Endothelial cell (in vitro differentiated cells): ENCODE measurements at regions not wholly inside any gene's neighbourhood (a gene's known extent, or its start where the extent isn't known, plus 50 kb on each side); places are given as distances from the start of the nearest gene placed in this dataset.

ENCODE experiments used
- DNase-seq: peaks from one replicate; pipeline ENCODE4 v3.0.0; 2021; ENCODE audit warnings: low spot score
- H3K27ac Mint-ChIP-seq: one replicate; pipeline ENCODE4 v1.8.0; 2021; ENCODE audit warnings: mixed read lengths, inconsistent platforms; ENCODE audit not compliant: unreplicated experiment
- H3K27me3 Mint-ChIP-seq: one replicate; pipeline ENCODE4 v1.8.0; 2021; ENCODE audit warnings: mild to moderate bottlenecking, moderate library complexity, mixed read lengths, inconsistent platforms; ENCODE audit not compliant: unreplicated experiment
- H3K36me3 Mint-ChIP-seq: one replicate; pipeline ENCODE4 v1.8.0; 2021; ENCODE audit warnings: mild to moderate bottlenecking, low read depth, mixed read lengths, inconsistent platforms; ENCODE audit not compliant: unreplicated experiment
- H3K4me1 Mint-ChIP-seq: one replicate; pipeline ENCODE4 v1.8.0; 2021; ENCODE audit warnings: mild to moderate bottlenecking, mixed read lengths, inconsistent platforms; ENCODE audit not compliant: unreplicated experiment
- H3K4me3 Mint-ChIP-seq: one replicate; pipeline ENCODE4 v1.8.0; 2021; ENCODE audit warnings: mild to moderate bottlenecking, mixed read lengths, inconsistent platforms; ENCODE audit not compliant: unreplicated experiment
- H3K9me3 Mint-ChIP-seq: one replicate; pipeline ENCODE4 v1.8.0; 2021; ENCODE audit warnings: mixed read lengths, inconsistent platforms; ENCODE audit not compliant: unreplicated experiment
- TF ChIP-seq, protein P1 (sequence below): fragments of 200-600 bp; sonication (generic); IDR thresholded peaks from one replicate; pipeline ENCODE4 v1.5.0; 2021; ENCODE audit warnings: antibody characterized with exemption; ENCODE audit not compliant: unreplicated experiment

DNA sequence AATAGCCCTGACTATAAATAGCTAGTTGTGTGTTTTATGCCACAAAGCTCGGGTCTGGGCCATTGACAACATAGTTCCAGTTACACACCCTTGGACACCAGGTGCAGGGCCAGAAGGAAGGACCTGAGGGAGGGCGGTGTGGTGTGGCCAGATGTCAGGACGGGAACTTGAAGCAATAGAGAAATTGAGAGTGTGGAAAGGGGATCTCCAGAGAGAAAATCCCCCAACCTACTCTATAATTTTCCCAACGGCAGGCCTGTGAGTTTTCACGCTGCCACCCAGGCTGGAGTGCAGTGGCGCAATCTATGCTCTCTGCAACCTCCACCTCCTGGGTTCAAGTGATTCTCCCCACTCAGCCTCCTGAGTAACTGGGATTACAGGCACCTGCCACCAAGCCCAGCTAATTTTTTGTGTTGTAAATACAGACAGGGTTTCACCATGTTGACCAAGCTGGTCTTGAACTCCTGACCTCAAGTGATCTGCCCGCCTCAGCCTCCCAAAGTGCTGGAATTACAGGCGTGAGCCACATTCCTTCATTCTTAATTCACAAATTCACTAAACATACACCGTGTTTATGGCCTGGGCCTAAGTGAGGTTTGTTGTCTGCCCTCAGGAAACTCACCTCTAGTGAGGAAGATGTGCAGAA is 70.8 kb upstream of the KLF13 start:
- Mint-ChIP-seq H3K9me3 (no peaks in the 10 kb centered on the region), H3K4me1 (no peaks in the 10 kb centered on the region), H3K36me3 (no peaks in the 10 kb centered on the region), H3K27me3 (no peaks in the 10 kb centered on the region), H3K27ac (no peak overlapping the region), H3K4me3 (no peak overlapping the region)
- TF ChIP-seq, protein P1, sequence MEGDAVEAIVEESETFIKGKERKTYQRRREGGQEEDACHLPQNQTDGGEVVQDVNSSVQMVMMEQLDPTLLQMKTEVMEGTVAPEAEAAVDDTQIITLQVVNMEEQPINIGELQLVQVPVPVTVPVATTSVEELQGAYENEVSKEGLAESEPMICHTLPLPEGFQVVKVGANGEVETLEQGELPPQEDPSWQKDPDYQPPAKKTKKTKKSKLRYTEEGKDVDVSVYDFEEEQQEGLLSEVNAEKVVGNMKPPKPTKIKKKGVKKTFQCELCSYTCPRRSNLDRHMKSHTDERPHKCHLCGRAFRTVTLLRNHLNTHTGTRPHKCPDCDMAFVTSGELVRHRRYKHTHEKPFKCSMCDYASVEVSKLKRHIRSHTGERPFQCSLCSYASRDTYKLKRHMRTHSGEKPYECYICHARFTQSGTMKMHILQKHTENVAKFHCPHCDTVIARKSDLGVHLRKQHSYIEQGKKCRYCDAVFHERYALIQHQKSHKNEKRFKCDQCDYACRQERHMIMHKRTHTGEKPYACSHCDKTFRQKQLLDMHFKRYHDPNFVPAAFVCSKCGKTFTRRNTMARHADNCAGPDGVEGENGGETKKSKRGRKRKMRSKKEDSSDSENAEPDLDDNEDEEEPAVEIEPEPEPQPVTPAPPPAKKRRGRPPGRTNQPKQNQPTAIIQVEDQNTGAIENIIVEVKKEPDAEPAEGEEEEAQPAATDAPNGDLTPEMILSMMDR: no peak
- no peak for DNase-seq

GRCh38 chr15:31256378-31257265 is 70.0 kb upstream of the KLF13 start:
- H3K36me3 Mint-ChIP-seq: no peaks in the 10 kb centered on the region
- no peak for DNase-seq
- no peak overlapping the region for H3K27ac Mint-ChIP-seq
- H3K9me3 Mint-ChIP-seq: no peaks in the 10 kb centered on the region
- H3K4me1 Mint-ChIP-seq: no peaks in the 10 kb centered on the region
- H3K27me3 Mint-ChIP-seq: no peaks in the 10 kb centered on the region
- TF ChIP-seq, protein P1: no peak
- H3K4me3 Mint-ChIP-seq: no peak overlapping the region

DNA sequence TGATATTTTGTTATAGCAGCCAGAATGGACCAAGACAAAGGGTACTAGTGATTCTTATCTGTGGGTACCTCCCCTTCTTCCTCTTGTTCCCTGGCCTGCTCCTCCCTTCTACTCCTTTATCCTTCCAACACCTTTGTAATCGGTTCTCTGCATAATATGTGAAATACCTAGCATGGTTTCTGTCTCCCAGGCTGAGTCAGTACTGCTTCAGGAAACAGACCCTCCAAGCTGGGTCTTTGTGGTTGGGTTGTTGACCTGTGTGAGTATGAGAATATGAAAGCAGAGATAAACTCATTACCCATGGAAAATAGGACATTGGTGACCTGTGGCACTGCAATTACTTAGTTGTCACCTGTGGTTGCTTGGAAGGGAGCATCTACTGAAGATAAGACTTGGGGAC is 69.3 kb upstream of the KLF13 start:
- Mint-ChIP-seq H3K4me3 (no peak overlapping the region), H3K27ac (no peak overlapping the region), H3K36me3 (no peaks in the 10 kb centered on the region), H3K27me3 (peaks cover 3% of the 10 kb centered on the region), H3K4me1 (no peaks in the 10 kb centered on the region), H3K9me3 (no peaks in the 10 kb centered on the region)
- TF ChIP-seq, protein P1: no peak
- DNase-seq: no peak

DNA sequence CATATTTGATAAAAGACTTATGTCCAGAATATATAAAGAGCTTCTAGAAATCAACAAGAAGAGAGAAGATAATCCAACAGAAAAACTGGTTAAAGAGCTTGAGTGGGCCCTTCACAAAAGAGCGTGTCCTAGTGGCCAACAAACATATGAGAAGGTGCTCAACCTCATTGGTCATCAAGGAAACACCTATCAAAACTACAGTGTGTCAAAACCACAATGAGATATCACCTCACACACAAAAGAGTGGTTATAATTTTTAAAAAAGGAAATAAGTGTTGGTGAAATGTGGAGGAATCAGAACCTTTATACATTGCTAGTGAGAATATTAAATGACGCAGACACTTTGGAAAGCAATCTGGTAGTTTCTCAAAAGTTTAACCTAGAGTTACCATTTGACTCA is 68.4 kb upstream of the KLF13 start:
- no peaks in the 10 kb centered on the region for H3K9me3 Mint-ChIP-seq
- H3K27me3 Mint-ChIP-seq: peaks cover 6% of the 10 kb centered on the region
- TF ChIP-seq, protein P1: no peak
- no peak overlapping the region for H3K27ac Mint-ChIP-seq
- H3K4me3 Mint-ChIP-seq: no peak overlapping the region
- no peaks in the 10 kb centered on the region for H3K36me3 Mint-ChIP-seq
- H3K4me1 Mint-ChIP-seq: no peaks in the 10 kb centered on the region
- DNase-seq: no peak
